DMS153 treated with DMSO at 0.1 percent for 48 hours (cell line): ENCODE measurements at regions not wholly inside any gene's neighbourhood (a gene's known extent, or its start where the extent isn't known, plus 50 kb on each side); places are given as distances from the start of the nearest gene placed in this dataset.
"Not testable (repeated sequence)": the region's sequence is repeated elsewhere in the genome, so short reads cannot be mapped to it uniquely, and the experiment has no call there.

Source experiments
- DNase-seq: peaks from one replicate; lab custom pipeline; 2025; ENCODE audit not compliant: unreplicated experiment; lab: John Stamatoyannopoulos, UW

DNA sequence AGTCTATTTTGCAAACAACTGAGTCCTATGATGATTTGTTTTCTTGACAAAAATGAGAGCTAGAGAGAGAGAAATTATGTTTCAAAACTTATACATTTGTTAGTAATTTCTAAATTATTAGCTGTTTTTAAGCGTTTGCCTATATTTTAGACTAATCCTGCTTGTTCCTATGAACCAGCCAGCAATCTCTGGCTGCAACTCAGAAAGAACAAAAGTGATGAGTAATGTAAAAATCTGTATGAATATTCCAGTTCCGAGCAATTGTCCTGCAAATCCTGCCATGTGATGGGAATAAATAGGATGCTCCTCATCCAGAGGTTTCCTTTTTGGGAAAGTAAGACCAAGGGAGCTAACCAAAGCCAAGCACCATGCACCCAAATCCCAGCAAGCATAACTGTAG lies 228.3 kb upstream of the GBE1 start:
- no peak for DNase-seq

DNA sequence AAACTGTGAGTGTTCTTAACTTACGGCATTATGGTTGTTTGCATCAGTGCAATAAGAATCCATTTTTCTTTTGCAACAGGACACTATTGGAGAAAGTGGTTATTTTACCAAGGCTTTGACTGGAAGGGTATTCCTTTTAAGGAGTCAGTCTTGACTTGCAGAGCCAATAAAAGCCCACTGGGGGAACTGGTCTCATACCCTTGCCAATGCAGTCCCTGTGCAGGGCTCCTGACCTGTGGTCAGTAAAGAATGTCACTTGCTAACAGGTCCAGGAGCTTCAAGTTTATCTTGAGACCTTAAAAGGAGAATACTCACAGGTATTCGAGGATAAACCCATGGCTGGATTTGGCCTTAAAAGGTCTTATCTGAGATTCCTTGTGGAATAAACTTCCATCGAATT lies 227.8 kb upstream of the GBE1 start:
- DNase-seq = no peak

DNA sequence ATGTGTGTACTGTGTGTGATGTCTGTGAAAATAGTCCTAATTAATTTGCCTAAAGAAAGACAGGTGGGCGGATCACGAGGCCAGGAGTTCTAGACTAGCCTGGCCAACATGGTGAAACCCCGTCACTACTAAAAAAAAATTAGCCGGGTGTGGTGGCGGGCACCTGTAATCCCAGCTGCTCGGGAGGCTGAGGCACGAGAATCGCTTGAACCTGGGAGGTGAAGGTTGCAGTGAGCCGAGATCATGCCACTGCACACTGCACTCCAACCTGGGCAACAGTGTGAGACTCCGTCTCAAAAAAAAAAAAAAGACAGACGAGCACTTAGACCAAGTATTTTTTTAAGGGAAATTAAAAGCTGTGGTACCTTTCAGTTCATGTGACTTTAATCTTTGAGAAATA lies 226.0 kb upstream of the GBE1 start:
- DNase-seq = not testable (repeated sequence)

DNA sequence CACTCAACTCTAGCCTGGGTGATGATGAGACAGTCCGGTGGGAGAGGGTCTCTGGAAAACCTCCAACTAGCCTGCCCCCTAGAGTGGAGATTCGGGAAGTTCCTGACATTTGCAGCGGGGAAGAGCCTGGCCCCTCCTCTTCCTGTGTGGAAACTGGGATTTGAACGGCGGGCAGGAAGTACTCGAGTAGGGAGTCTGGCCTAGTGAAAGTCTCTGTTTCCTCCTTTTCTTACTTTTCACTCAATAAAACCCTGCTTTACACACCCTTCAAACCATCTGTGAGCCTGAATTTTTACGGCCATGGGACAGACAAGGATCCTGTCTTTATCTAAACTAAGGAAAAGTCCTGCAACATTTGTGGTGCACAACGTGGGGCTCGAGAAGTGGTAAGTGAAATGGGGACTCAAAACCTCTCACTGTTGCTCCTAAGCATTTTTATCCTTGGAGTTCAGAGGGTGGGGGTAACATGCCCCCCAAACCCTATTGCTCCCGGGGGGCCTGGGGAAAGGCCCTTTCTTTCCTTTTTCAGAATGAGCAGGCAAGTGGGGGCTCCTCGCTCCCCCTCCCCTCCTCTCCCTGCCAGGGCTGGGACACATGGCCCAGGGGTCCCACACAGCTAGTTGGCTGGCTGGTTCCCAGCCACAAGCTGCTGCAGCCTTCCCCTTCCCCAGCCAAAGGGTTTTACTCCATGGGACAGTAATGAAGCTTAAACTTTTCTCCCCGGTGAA lies 224.7 kb upstream of the GBE1 start:
- DNase-seq = no peak

DNA sequence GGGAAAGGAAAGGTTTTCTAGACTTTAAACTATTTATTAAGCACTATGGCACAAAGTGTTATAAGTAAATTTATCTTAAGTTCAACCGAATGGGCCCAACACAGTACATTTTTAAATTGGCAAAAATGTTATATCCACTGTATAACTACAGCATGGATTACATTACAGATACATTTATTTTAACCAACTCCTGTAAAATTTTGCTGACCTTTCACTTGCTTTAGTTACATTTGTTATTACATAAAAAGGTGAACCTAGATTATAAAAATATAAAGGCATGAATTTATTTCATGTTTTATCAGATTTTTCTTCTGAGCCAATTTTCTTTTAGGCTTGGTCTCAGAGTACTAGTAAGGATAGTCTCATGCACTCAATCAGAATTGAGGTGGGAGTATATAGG lies 221.9 kb upstream of the GBE1 start:
- no peak for DNase-seq

DNA sequence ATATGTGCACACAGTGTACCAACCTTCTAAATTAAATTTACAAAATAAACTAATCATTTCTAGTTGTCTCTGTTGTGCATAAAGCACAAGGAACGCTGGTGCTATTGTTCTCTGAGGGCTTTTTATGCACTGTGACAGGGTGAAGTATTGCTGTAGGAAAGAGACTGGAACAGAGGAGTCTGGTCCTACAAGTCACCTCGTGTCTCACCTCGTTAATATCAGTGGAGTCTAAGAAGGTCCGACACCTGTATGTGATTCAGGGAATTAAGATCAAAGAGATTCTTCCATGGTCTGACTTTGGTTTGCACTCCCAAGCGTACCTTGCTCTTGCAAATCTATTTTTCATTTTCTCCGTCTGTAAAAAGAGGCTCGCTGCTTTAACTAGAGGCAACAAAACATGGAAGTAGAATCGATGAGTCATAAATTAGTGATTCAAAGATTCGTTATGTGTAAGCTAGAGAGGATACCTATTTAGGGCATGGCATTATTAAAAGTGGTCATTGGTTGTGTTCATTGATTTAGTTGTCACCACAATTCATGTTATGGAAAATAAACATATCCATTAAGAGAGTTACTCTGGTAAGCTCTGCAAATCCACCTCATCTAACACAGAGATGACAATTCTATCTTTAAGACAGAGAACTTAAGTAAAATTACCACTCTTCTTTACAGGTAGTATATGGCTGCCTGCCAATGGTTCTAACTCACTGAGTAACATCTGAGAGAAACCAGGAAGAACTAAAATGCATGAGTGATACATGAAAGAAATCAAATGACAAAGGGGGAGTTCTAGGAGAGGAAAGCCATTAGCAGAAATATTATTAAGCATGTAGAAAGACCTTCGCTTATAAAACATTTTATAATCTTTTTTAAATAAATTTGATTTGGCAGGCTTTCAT lies 219.4 kb upstream of the GBE1 start:
- no peak for DNase-seq

DNA sequence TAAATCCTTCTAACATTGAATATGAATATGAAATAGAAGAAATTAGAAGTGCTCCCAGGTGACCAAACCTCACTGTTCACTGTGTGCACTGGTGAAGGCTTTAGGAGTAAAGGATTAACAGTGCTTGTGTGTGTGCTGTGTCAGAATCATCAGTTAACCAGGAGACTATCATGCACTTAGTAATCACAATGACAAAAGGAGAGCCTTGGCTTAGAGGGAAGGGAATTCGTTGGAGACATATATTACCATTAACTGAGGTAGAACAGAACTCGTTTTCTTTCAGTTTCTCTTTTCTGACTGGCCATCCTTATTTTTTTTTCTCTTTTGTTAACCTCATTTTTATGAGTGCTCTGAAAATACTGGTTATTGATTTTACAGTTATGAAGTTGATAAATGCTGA lies 213.3 kb upstream of the GBE1 start:
- no peak for DNase-seq

DNA sequence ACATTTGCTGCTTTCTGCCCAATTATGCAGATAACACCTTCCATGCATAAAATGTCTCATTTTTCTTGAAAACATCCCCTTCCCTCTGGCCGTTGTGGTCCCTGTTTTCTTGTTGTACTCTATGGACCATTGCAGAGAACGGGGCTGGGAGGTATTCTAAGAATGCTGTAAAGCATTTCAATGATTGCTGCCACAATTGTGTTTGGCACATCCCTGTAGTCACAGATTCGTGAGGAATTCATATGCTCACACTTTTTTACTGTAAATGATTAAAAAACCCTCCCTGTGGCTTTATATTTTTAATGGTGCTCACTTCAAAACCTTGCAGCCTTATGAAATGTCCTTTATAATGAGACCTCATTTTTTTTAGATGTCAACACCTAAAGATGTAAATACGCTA lies 207.2 kb upstream of the GBE1 start:
- DNase-seq = no peak

DNA sequence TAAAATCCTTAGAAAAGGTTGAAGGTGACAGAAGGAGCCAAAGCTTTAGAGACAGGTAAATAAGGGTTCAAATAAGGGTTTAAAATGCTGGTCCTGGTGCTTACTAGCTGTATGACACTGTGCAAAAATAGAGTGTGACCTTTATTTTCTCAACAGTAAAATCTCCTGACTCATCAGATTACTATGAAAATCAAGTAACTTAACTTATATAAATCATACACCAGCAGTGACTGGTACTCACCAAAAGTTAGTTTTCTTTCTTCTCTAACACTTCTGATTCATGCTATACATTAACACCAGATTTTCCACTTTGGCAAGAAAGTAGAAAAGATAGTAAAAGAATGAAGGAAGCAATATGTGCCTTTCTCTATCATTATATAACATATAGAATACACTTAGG lies 205.9 kb upstream of the GBE1 start:
- no peak for DNase-seq

DNA sequence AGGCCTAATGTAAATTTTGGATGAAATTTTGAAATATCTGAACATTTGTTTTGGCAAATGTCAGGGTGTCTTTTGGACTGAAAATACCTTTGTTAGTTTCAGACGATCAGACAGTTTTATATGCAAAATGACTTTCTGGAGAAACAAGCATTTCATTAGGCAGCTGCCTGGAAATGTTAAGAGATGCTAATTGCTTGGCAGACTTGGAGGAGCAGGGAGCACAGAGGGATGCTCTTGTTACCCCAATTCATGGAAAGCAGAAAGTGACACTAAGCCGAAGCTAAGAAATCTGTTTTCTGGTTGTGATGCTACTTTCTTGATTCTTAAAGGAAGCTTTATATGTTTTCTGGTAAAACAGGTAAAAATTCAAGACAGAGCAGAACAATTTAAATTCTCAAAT lies 204.3 kb upstream of the GBE1 start:
- DNase-seq = no peak

DNA sequence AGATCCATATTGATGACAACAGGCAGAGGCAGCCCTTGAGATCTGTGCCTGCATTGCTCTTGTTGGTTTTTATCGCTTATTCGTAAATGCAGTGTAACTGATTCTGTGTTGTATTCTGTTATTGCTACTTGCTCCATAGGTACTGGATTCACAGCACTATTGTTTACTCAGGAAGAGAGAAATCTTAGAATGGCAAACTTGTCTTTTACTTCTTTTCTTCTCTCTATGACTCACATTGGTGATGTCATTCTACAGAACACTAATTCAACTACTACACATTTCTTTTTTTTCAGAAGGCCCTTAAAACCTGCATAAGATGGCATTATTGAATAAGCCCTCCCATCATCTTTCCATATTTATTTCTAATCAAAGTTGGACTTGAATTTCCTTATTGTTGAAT lies 201.0 kb upstream of the GBE1 start:
- no peak for DNase-seq

DNA sequence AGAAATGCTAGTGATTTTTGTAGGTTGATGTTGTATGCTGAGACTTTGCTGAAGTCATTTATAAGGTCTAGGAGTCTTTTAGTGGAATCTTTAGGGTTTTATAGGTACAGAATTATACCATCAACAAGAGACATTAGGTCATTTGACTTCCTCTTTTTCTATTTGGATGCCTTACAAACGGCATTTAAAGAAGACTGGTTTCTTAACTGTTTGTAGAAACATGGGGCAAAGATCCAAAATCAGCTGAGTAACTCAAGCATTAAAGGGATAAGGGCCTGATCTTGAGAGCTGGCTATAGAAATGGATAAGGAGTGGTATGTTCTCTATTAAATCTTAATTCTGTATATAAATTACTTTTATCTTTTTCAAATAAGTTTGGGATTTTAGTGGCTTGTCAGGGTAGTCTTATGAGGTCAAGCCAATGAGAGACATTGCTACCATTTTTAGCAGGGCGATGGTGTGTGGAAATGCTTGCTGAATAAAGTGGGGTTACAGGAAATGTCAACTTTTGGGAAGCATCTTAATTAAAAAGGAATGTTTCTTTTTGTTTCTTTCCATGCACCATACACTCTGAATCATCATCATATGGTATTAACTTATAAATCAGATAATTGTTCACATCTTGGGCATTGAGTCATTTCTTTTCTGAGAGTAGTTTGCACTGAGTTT lies 197.7 kb upstream of the GBE1 start:
- no peak for DNase-seq

DNA sequence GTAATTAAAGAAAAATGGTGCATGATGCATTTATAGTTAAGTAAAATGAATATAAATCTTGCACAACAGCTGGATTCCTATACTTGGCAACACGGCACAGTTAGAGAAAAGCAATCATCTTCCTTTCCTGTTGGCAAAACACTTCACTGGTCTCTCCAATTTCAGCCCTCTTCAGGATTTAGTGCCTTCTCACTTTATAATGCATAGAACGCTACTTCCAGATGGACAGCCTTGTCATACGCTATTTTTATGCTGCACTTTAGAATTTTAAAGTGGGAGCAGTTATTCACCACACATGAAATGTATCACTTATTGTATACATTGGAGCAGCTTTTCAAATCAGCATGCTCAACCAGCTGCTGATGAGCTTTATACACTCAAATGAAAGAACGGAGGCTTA lies 194.4 kb upstream of the GBE1 start:
- no peak for DNase-seq

DNA sequence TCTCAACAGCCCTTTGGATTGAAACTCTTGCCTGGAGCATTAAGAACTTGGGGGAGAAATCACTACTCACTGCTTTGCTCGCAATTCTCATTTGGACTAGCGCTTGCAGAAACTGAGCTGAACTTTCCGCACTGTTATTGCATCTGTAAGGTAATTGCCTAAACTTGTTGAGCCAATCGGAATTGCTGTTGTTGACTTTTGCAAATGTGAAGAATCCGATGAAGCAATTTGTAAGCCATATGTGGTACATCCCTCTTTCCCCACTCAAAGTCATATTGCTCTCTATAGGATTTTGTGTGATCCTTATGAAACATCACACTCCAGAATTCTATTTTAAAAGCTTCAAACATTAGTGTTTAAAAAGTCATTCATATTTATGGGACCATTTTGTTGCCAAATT lies 191.7 kb upstream of the GBE1 start:
- DNase-seq = no peak

DNA sequence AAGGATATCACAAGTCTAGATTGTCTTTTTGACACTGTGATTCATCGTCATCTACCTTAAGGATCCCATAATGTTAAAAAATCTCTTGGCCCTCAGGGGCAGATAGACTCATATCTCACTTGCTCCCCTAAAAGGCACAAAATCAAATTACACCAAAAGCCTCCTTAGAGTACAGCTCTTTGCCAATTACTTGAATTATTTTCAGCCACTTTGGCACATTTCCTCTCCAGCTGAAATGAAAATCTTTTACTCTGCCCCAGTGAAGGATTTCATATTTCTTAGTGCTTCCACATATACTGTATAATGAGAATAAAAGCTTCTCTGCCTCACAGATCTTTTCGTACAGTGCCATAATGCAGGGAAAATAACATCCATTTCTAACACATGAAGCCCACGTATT lies 190.7 kb upstream of the GBE1 start:
- no peak for DNase-seq

DNA sequence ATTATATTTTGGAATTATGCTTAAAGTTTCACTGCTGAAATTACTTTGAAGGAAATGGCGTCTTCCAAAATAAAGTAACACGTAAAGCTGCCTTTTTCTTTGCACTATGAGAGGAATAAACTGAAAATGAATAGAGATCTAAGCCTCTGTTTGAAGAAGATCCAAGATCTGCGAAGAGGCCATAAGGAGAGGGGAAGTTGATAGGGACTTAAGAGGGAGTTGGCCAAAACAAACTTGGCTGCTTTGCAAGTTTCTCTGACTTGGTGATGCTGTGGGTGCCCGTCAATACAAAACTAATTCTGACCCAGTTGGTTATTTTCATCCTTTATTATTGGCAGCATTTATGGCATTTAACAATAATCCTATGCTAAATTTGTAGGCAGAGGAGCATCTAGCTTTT lies 190.2 kb upstream of the GBE1 start:
- no peak for DNase-seq

DNA sequence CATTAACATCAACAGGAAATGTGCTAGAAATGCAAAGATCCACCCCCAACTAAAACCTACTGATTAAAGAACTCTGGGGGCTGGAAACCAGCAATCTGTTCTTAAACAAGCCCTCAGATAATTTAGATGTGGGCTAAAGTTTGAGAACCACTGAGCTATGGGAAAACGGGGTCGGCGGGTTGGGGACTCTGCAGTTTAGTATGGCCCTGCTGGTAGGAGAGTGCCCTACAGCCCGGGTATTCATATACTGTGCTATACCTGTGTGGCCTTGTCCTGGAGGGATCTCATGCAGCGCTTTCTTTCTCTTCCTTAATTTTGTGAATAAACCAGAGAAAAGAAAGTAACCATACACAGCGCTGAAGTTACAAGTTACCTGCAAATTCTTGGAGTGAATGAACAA lies 189.7 kb upstream of the GBE1 start:
- no peak for DNase-seq

DNA sequence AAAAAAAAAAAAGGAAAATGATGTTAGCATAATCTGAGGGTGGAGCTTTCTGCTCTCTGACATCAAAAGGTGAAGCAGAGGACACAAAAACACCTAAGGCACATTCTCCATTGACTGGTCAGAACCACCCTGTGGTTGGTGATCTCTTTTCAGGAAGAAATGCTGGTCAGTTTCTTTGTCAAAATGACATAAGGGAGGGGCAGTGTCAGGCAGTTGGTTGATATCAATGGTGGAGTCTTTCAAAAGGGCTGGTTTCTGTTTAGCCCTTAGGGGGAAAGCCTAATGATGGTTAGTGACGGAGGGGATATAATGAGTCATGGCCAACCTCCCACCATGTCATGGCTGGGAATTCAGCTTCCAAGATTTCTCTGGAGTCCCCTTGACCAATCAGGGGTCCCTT lies 185.9 kb upstream of the GBE1 start:
- DNase-seq = no peak

DNA sequence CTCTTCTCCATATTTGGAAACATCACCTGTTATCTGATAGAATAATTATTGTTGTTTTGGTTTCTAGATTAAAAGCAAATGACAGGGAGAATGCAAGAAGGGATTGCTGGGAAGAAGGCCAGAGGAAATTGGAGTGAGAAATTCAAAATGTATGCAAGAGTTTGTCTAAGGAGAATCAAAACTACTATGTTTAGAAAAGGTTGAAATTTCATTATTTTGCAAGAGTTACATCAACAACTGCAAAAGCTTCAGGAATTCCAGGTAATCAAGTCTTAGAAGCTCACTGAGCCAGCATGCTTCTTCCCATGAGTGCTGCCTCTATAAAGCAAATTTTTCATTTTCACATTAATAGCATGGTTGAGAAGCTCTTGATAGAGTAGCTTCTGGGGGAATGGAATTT lies 177.2 kb upstream of the GBE1 start:
- no peak for DNase-seq

DNA sequence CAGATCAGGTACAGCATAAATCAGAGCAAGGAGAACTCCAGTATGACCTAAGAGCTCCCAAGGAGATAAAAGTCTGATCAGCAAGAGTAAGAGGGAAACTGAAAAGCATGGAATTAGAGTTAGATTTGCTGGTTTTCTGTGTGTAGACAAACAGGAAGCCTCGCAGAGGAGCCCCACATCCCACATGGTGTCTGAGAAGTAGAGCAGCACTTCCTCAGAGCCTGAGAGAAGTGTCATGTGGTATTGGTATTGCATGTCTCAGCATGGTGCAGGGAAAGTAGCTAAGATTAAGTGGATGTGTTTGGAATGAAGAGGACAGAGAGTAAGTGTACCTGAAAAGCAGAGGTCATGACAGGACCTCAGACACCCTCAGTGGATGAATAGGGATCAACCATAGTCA lies 175.4 kb upstream of the GBE1 start:
- DNase-seq = no peak

DNA sequence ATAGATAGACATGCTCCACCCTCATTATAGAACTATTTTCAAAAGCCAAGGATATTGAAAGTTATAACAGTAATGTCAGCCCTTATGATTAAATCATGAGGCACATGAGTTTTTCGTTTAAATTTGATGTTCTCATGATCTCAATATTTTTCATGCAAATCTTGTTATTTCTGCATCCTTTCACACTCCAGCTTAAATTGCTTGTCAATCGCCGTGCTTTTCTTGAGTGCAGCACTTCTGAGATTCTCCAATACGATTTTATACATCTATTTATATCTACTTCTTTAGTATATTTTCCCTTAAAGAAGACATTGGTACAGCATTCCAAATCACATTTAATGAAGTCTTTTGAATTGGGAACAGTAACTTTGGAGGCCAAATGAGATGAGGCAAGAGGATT lies 171.2 kb upstream of the GBE1 start:
- no peak for DNase-seq
